ENCODE measurements at regions not wholly inside any gene's neighbourhood (a gene's known extent, or its start where the extent isn't known, plus 50 kb on each side); places are given as distances from the start of the nearest gene placed in this dataset.

- TF ChIP-seq CTCF (IDR thresholded peaks at IDR 0.05) (no peak), POLR2A (IDR thresholded peaks at IDR 0.05) (no peak)
Observed at GRCh38 chr5:61931236-61931635, 374.8 kb upstream of the KIF2A start.

Data from lower leg skin (tissue), 3 donors.